Type B pancreatic cell (in vitro differentiated cells): ENCODE measurements at regions not wholly inside any gene's neighbourhood (a gene's known extent, or its start where the extent isn't known, plus 50 kb on each side); places are given as distances from the start of the nearest gene placed in this dataset.

Experiments used
- DNase-seq: peaks from one replicate; pipeline ENCODE4 v3.0.0; 2021; ENCODE audit warnings: mixed read lengths; ENCODE audit not compliant: unreplicated experiment; ENCODE audit errors: extremely low spot score
- H3K27ac Mint-ChIP-seq: 2 replicates; pipeline ENCODE4 v1.8.0; 2021; ENCODE audit warnings: mild to moderate bottlenecking, mixed read lengths
- H3K27me3 Mint-ChIP-seq: 2 replicates; pipeline ENCODE4 v1.8.0; 2021; ENCODE audit warnings: mixed read lengths
- H3K36me3 Mint-ChIP-seq: 2 replicates; pipeline ENCODE4 v1.8.0; 2021; ENCODE audit warnings: mixed read lengths
- H3K4me1 Mint-ChIP-seq: one replicate; pipeline ENCODE4 v1.8.0; 2021; ENCODE audit warnings: mixed read lengths; ENCODE audit not compliant: unreplicated experiment
- H3K4me3 Mint-ChIP-seq: 2 replicates; pipeline ENCODE4 v1.8.0; 2021; ENCODE audit warnings: mild to moderate bottlenecking, mixed read lengths
- H3K9me3 Mint-ChIP-seq: 2 replicates; pipeline ENCODE4 v1.8.0; 2021; ENCODE audit warnings: mixed read lengths
- TF ChIP-seq, protein P1 (sequence below): fragments of 200-600 bp; sonication (generic); conservative IDR thresholded peaks from 2 replicates; pipeline ENCODE4 v1.5.0; 2021; ENCODE audit warnings: antibody characterized with exemption, mild to moderate bottlenecking

DNA sequence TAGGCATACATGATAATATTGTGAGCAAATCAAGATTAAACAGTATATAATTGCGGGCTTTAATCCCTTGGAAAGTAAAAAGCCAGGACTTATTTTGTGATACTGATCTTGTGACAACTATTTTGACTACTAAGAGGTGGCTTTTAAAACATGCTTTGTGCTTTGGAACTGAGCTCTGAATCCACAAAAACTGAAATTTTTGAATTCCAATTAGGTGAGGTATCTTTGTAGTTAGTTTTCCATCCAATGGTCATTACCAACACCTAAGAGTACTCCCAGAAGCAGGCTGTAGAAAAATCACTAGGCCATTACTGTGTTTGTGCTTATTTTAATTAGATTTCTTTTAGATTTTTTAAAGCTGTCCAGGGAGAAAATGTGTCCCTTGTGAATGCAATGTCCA, 559.5 kb upstream of the WWC1 start:
- Mint-ChIP-seq H3K4me3 (no peak overlapping the region), H3K27ac (no peak overlapping the region), H3K36me3 (peaks cover 5% of the 10 kb centered on the region), H3K4me1 (peaks cover 17% of the 10 kb centered on the region), H3K9me3 (no peaks in the 10 kb centered on the region), H3K27me3 (peaks cover under 1% of the 10 kb centered on the region)
- no peak for DNase-seq
- TF ChIP-seq, protein P1, sequence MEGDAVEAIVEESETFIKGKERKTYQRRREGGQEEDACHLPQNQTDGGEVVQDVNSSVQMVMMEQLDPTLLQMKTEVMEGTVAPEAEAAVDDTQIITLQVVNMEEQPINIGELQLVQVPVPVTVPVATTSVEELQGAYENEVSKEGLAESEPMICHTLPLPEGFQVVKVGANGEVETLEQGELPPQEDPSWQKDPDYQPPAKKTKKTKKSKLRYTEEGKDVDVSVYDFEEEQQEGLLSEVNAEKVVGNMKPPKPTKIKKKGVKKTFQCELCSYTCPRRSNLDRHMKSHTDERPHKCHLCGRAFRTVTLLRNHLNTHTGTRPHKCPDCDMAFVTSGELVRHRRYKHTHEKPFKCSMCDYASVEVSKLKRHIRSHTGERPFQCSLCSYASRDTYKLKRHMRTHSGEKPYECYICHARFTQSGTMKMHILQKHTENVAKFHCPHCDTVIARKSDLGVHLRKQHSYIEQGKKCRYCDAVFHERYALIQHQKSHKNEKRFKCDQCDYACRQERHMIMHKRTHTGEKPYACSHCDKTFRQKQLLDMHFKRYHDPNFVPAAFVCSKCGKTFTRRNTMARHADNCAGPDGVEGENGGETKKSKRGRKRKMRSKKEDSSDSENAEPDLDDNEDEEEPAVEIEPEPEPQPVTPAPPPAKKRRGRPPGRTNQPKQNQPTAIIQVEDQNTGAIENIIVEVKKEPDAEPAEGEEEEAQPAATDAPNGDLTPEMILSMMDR: no peak

DNA sequence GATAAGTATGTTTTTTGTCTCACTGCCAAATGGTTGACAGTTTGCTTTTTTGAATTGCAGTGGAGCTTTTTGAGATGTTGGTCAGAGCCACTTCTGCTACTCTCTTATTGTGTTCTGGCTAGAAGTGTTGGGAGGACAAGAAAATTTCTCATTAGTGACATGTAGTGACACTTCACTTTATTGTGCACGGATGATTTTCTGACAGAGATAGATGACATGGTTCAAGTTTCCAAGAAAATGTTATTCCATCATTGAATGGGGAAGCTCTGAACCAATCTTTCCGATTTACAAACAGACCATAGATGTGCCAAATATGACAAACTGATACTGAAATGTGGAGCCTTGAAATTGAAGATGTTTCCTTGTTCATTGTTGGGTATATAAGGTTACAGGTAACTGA, 558.9 kb upstream of the WWC1 start:
- H3K36me3 Mint-ChIP-seq: peaks cover 5% of the 10 kb centered on the region
- H3K4me1 Mint-ChIP-seq: peaks cover 17% of the 10 kb centered on the region
- no peak overlapping the region for H3K27ac Mint-ChIP-seq
- no peak overlapping the region for H3K4me3 Mint-ChIP-seq
- H3K9me3 Mint-ChIP-seq: no peaks in the 10 kb centered on the region
- H3K27me3 Mint-ChIP-seq: peaks cover 3% of the 10 kb centered on the region
- TF ChIP-seq, protein P1: no peak
- no peak for DNase-seq

DNA sequence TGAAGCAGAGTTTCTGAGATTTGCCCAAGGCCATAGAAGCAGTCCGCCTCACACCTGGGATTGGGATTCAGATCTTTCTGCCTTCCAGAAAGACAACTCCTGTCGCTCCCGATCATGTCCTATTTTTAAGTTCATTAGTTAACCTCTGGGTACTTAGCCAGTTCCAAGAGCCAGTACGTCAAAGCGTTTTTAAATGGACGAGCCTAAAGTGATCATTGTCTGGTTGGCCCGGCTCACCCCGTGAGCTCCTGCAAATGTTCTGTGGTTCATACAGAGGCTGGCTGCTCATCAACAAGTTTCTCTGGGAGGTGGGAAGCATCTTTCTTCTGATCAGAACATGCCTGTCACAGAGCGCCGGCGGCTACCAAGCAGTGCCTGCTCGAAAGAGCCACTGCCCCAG, 554.5 kb upstream of the WWC1 start:
- peaks cover 3% of the 10 kb centered on the region for H3K27me3 Mint-ChIP-seq
- H3K9me3 Mint-ChIP-seq: no peaks in the 10 kb centered on the region
- peaks cover 5% of the 10 kb centered on the region for H3K36me3 Mint-ChIP-seq
- H3K4me1 Mint-ChIP-seq: no peaks in the 10 kb centered on the region
- DNase-seq: no peak
- TF ChIP-seq, protein P1: no peak
- no peak overlapping the region for H3K27ac Mint-ChIP-seq
- H3K4me3 Mint-ChIP-seq: no peak overlapping the region

DNA sequence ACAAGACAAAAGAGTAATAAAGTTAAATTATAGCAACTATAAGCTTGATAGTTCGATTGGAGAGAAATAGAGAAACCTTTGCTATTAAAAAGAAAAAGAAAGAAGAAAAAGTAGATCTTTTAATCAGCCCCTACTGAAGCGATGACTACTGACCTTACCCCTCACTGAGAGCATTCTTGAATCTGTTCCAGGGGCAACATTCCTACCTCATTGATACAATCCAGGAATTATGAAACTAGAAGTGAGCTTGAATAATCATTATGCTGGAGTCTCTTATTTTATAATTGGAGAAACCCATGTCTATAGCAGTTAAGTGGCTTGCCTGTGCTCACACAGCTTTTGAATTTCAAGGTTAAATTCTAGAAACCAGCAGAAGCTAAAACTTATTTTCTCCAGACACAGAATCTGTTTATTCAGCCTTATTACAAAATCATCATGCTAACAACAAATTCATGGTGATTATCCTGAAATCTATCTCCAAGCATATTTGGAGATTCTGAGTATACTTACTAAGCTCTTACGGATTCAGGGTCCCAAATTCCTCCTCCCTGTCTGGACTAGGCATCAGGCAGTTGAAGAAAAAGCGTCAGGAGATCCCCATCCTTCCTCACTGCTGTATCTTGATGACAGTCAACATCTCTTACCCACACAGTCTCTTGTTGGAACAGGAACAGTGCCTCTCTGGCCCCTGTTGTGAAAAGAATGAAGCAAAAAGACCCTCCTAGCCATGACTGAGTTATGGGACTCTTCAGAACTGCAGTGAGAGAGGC, 547.6 kb upstream of the WWC1 start:
- DNase-seq: no peak
- Mint-ChIP-seq H3K4me3 (no peak overlapping the region), H3K27me3 (peaks cover 4% of the 10 kb centered on the region), H3K9me3 (no peaks in the 10 kb centered on the region), H3K36me3 (no peaks in the 10 kb centered on the region), H3K4me1 (peaks cover 6% of the 10 kb centered on the region), H3K27ac (no peak overlapping the region)
- TF ChIP-seq, protein P1: no peak

DNA sequence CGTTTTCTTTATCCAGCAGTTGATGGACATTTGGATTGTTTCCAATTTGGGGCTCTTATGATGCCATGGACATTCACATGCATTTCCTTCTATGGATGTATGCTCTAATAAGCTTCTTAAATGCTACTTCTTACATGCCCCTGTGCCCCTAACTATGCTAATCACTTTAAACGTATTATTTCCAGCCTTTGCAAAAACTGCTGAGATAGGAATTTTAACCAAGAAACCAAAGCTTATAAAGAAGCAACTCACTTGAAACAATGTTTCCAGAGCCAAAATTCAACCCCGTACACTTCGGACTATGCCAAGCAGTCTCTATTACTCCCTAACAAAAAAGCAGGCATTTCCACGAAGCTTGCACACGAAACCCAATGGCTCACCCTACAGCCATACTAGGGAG, 545.6 kb upstream of the WWC1 start:
- Mint-ChIP-seq H3K9me3 (no peaks in the 10 kb centered on the region), H3K27me3 (peaks cover 6% of the 10 kb centered on the region), H3K27ac (no peak overlapping the region), H3K4me1 (peaks cover 9% of the 10 kb centered on the region), H3K4me3 (no peak overlapping the region), H3K36me3 (no peaks in the 10 kb centered on the region)
- TF ChIP-seq, protein P1: no peak
- DNase-seq: no peak

DNA sequence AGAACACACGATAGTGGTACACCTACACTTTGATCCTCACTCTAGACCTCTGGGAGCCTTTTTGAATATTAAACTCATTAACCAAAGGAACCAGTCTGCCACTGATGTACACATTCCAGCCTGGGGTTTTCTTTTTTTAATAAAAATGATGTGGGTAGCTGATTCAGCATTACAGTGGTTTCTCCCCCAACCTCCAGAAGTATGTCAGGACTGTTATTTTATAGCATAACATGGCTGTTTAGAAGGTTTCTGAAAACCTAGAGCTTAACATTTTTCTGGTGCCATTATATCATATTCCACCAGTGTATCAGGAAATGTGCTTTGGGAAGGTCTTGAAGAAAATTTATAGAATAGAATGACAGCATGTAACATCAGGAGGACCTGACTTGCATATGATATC, 540.9 kb upstream of the WWC1 start:
- Mint-ChIP-seq H3K9me3 (no peaks in the 10 kb centered on the region), H3K36me3 (no peaks in the 10 kb centered on the region), H3K4me1 (peaks cover 26% of the 10 kb centered on the region), H3K4me3 (no peak overlapping the region), H3K27ac (no peak overlapping the region), H3K27me3 (peaks cover 8% of the 10 kb centered on the region)
- DNase-seq: no peak
- TF ChIP-seq, protein P1: no peak
